ENCODE measurements at regions not wholly inside any gene's neighbourhood (a gene's known extent, or its start where the extent isn't known, plus 50 kb on each side); places are given as distances from the start of the nearest gene placed in this dataset.

DNA sequence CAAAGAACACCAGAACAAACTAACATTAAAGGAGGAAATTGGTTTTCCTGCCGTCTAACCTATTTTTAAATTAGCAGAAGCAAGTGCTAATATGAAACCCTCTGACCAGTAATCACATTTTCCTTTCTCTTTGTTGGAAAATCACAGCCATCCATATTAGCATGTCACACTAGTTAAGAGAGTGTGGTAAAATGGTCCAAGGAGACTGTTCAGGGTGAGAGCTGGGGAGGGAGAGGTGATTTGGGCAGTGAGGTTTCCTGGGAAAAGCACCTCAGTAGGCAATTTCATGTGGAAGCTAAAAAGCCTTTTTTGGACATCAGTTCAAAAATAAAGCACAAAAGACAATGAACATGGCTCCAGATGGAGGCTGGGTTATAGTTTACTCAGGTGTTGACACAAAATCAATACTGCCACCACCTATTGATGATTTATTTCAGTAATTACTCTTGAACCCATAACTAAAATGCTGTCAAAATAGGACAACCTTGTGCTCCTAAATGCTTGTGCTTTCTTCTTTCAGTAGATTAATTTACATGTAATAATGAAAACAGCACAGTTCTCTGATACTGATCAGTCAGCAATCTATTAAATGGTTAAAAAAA, 333.2 kb downstream of the SAMD5 start:
- Histone ChIP-seq H3K4me3 (ENCODE audit: low read depth, low read length) (no peak overlapping the region), H3K36me3 (replicated peaks) (no peaks in the 10 kb centered on the region), H3K27me3 (replicated peaks) (no peaks in the 10 kb centered on the region), H3K27ac (no peak overlapping the region)
- no peak for DNase-seq
- TF ChIP-seq, protein P1, sequence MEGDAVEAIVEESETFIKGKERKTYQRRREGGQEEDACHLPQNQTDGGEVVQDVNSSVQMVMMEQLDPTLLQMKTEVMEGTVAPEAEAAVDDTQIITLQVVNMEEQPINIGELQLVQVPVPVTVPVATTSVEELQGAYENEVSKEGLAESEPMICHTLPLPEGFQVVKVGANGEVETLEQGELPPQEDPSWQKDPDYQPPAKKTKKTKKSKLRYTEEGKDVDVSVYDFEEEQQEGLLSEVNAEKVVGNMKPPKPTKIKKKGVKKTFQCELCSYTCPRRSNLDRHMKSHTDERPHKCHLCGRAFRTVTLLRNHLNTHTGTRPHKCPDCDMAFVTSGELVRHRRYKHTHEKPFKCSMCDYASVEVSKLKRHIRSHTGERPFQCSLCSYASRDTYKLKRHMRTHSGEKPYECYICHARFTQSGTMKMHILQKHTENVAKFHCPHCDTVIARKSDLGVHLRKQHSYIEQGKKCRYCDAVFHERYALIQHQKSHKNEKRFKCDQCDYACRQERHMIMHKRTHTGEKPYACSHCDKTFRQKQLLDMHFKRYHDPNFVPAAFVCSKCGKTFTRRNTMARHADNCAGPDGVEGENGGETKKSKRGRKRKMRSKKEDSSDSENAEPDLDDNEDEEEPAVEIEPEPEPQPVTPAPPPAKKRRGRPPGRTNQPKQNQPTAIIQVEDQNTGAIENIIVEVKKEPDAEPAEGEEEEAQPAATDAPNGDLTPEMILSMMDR (IDR thresholded peaks at IDR 0.05; ENCODE audit: low read depth, low read length, missing control alignments) = no peak
- in situ Hi-C loops (cut with HindIII; ENCODE audit: low pct_ligation_motif_present, low sequenced_read_pairs) = no loop called here

DNA sequence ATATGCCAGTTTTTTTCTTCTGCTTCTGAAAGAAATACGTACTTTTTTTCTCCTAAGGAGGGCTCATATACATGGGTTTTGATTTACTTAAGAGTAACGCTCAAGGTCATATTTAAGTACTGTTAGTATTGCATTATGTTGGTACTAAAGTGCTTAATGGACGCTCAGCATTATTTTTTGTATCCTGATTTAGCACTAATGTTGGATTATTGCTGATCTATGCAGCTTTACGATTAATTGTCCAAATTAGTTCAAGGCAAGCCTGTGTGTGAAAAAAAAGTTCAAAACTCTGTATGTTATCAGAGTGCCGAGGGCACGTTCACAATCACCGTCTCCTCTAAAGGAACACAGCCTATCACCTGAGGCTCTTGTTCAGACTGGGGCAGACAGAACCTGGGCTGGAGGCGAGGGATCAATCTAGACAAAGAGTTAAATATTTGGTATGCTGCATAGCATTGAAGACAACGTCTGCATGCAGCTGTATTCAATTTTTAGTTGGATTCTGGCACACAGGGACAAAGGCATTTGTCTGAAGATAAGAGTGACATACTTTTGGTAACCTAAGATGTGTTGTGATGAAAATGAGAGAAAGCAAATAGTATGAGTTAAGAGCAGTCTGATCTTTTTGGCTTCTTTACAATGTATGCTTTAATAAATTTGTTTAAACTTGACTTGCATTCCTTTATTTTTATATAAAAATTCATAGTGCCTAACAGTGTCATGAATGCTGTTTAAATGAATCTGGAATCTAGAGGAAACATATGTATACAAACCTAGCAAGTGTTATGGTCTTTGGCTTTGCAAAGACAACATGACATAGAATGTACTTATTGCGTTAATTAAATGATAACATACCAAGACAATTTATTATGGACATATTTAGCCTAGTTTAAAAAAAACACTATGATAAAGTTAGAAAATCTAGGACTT, 341.2 kb downstream of the SAMD5 start:
- DNase-seq = no peak
- in situ Hi-C loops (cut with HindIII; ENCODE audit: low pct_ligation_motif_present, low sequenced_read_pairs) = no loop called here
- TF ChIP-seq, protein P1 (IDR thresholded peaks at IDR 0.05; ENCODE audit: low read depth, low read length, missing control alignments) = no peak
- no peaks in the 10 kb centered on the region for H3K27me3 ChIP-seq (replicated peaks)
- no peaks in the 10 kb centered on the region for H3K36me3 ChIP-seq (replicated peaks)
- no peak overlapping the region for H3K4me3 ChIP-seq (ENCODE audit: low read depth, low read length)
- H3K27ac ChIP-seq = no peak overlapping the region

DNA sequence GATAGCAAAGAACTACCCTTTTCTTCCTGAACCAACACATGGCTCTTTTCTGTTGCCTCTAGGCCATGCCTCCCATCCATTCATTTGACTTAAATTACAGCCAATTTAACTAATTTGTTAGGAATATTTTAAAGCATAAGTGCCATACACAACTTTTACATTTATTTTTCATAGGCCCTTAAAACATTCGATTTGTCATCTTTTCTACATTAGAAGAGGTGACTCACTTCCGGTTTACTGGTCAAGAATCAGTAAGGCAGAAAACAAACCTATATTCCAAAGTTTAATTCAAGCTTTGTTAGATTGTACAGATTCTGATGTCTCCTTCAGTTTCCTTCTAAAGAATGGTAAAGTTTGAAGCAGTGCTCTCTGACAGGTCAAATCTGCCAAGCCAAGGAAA, 344.3 kb downstream of the SAMD5 start:
- H3K27me3 ChIP-seq (replicated peaks) = no peaks in the 10 kb centered on the region
- in situ Hi-C loops (cut with HindIII; ENCODE audit: low pct_ligation_motif_present, low sequenced_read_pairs) = no loop called here
- DNase-seq = no peak
- no peak overlapping the region for H3K4me3 ChIP-seq (ENCODE audit: low read depth, low read length)
- H3K36me3 ChIP-seq (replicated peaks) = no peaks in the 10 kb centered on the region
- TF ChIP-seq, protein P1 (IDR thresholded peaks at IDR 0.05; ENCODE audit: low read depth, low read length, missing control alignments) = no peak
- no peak overlapping the region for H3K27ac ChIP-seq

DNA sequence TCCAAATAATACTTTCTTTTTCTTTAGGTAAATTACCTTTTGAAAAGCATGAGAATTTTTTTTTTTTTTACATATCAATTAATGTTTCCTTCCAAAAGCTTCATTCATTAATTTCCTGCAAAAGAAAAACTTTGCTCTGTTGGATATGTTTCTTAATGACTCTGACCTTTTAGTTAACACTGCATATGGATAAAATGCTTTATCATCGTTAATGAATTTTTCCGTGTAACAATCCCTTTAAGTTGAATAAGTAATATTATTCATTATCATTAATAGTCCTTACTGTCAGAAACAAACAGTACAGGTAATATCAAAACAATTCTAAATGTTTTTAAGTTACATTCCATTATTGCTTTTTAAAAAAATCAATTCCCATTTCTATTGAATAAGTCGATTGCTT, 345.1 kb downstream of the SAMD5 start:
- in situ Hi-C loops (cut with HindIII; ENCODE audit: low pct_ligation_motif_present, low sequenced_read_pairs) = no loop called here
- H3K27me3 ChIP-seq (replicated peaks) = no peaks in the 10 kb centered on the region

DNA sequence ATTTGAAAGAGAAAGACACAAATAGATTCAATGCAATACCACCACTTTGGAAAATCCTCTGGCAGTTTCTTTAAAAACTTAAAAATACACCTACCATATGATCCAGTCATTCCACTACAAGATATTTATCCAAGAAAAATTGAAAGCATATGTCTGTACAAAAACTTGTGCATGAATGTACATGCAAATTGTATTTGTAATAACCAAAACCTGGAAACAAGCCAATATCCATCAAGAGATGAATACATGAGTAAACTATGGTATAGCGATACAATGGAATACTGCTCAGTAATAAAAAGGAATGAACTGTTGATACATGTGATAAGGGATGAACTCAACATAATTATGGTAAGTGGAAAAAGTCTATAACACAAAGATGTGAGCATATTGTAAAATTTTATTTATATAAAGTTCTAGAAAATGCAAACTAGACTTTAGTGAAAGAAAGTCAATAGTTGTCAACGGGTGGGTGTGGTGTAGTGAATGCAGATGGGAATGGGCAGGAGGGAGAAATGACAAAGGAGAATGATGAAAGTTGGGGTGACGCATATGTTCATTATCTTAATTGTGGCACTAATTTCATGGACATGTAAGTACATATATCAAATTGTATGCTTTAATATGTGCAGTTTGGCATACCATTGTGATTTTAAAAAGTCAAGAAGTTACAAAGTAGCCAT, 347.5 kb downstream of the SAMD5 start:
- TF ChIP-seq, protein P1 (IDR thresholded peaks at IDR 0.05; ENCODE audit: low read depth, low read length, missing control alignments) = no peak
- DNase-seq = no peak
- H3K27me3 ChIP-seq (replicated peaks) = no peaks in the 10 kb centered on the region
- no peaks in the 10 kb centered on the region for H3K36me3 ChIP-seq (replicated peaks)
- H3K4me3 ChIP-seq (ENCODE audit: low read depth, low read length) = no peak overlapping the region
- H3K27ac ChIP-seq = no peak overlapping the region
- in situ Hi-C loops (cut with HindIII; ENCODE audit: low pct_ligation_motif_present, low sequenced_read_pairs) = no loop called here

More for the DNA sequence above, 345.1 kb downstream of the SAMD5 start:
- Histone ChIP-seq H3K36me3 (replicated peaks) (no peaks in the 10 kb centered on the region), H3K27ac (no peak overlapping the region), H3K4me3 (ENCODE audit: low read depth, low read length) (no peak overlapping the region)
- TF ChIP-seq, protein P1 (IDR thresholded peaks at IDR 0.05; ENCODE audit: low read depth, low read length, missing control alignments) = no peak
- DNase-seq = no peak

All from brain microvascular endothelial cell (primary cell).